ENCODE measurements at regions not wholly inside any gene's neighbourhood (a gene's known extent, or its start where the extent isn't known, plus 50 kb on each side); places are given as distances from the start of the nearest gene placed in this dataset.
A peak's percentile ranks its signal among the peaks of the same experiment; 100 is the strongest.

DNA sequence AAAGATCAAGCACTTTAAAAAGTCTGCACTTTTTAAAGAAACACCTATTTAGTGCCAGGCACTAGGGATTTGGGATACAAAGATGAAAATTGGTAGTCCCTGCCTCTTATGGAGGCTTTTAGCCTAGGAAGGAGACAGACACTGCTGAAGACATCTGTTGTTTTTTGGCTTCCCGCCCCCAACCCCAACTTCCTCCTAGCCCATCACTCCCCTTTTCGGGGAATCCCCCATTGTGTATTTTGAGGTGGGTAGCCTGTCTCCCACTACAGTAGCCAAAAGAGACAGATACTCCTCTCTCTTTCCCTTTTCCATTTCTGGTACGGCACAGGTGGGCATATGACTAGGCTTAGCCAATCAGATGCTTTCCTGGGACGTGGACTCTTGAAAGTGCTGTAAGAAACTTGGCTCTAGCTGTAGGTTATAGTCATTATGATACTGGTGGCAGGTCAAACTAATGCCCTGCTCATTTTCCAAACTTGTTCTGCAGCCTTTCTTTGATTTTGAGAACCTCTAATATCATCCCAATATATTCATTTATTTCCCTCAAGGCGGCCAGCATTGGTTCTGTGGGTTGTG lies 194.6 kb upstream of the RBPJ start:
- TF ChIP-seq CEBPB (IDR thresholded peaks at IDR 0.05) (no peak), TCF12 (IDR thresholded peaks at IDR 0.05; ENCODE audit: low read depth) (no peak), TEAD4 (IDR thresholded peaks at IDR 0.05) (no peak), ZBTB7A (IDR thresholded peaks at IDR 0.05; ENCODE audit: low read depth) (no peak), YY1 (IDR thresholded peaks at IDR 0.05; ENCODE audit: low read depth) (no peak), RAD21 (IDR thresholded peaks at IDR 0.05; ENCODE audit: low read depth) (no peak), TAF1 (IDR thresholded peaks at IDR 0.05; ENCODE audit: low read depth) (no peak), EGR1 (IDR thresholded peaks at IDR 0.05) (no peak), NFIC (IDR thresholded peaks at IDR 0.05) (no peak), USF1 (IDR thresholded peaks at IDR 0.05) (no peak), CREB1 (IDR thresholded peaks at IDR 0.05; ENCODE audit: low read depth) (no peak)
- TF ChIP-seq, protein P1, sequence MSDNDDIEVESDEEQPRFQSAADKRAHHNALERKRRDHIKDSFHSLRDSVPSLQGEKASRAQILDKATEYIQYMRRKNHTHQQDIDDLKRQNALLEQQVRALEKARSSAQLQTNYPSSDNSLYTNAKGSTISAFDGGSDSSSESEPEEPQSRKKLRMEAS (IDR thresholded peaks at IDR 0.05) = no peak

GRCh38 chr4:26126994-26127393 lies 193.8 kb upstream of the RBPJ start:
- TF ChIP-seq, protein P1 (IDR thresholded peaks at IDR 0.05) = no peak
- TF ChIP-seq NFIC (IDR thresholded peaks at IDR 0.05) (no peak), ZBTB7A (IDR thresholded peaks at IDR 0.05; ENCODE audit: low read depth) (no peak), FOXM1 (IDR thresholded peaks at IDR 0.05; ENCODE audit: borderline replicate concordance, low read depth) (no peak), TCF12 (IDR thresholded peaks at IDR 0.05; ENCODE audit: low read depth) (no peak), USF1 (IDR thresholded peaks at IDR 0.05) (no peak), TAF1 (IDR thresholded peaks at IDR 0.05; ENCODE audit: low read depth) (no peak), REST (IDR thresholded peaks at IDR 0.05; ENCODE audit: low read depth) (no peak), EGR1 (IDR thresholded peaks at IDR 0.05) (no peak), CREB1 (IDR thresholded peaks at IDR 0.05; ENCODE audit: low read depth) (no peak), EP300 (IDR thresholded peaks at IDR 0.05; ENCODE audit: borderline replicate concordance) (no peak), TEAD4 (IDR thresholded peaks at IDR 0.05) (no peak), RAD21 (IDR thresholded peaks at IDR 0.05; ENCODE audit: low read depth) (no peak), YY1 (IDR thresholded peaks at IDR 0.05; ENCODE audit: low read depth) (no peak), CEBPB (IDR thresholded peaks at IDR 0.05) (no peak)

DNA sequence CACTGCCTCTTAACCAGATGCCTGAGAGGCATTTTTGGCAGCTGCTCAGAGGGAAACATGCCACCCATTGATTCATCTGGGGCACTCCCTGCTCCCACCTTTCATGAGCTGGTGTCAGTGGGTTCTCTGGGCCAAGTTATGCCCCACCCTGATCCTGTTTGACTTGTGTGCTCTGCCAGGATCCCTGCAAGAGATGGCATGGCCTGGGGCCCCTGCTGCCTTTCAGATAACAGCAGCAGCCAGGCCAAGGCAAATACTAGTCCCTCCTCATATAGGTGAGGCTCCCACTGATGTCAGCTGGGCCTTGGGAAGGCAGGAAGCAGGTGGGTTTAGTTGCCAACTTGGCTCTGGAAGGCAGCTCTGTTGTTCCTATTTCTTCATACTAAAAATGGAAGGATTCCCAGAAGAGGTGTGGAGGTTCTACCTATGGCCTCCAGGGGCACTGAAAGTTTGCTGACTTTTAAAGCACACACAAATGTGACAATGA lies 192.9 kb upstream of the RBPJ start:
- TF ChIP-seq NFIC (IDR thresholded peaks at IDR 0.05) = peak; percentile 58; the same call in 1 of the 2 replicates
- no peak for TF ChIP-seq RAD21 (IDR thresholded peaks at IDR 0.05; ENCODE audit: low read depth)
- TF ChIP-seq CEBPB (IDR thresholded peaks at IDR 0.05) = no peak
- TF ChIP-seq EGR1 (IDR thresholded peaks at IDR 0.05) = no peak
- no peak for TF ChIP-seq CREB1 (IDR thresholded peaks at IDR 0.05; ENCODE audit: low read depth)
- no peak for TF ChIP-seq TCF12 (IDR thresholded peaks at IDR 0.05; ENCODE audit: low read depth)
- no peak for TF ChIP-seq TAF1 (IDR thresholded peaks at IDR 0.05; ENCODE audit: low read depth)
- TF ChIP-seq REST (IDR thresholded peaks at IDR 0.05; ENCODE audit: low read depth) = no peak

DNA sequence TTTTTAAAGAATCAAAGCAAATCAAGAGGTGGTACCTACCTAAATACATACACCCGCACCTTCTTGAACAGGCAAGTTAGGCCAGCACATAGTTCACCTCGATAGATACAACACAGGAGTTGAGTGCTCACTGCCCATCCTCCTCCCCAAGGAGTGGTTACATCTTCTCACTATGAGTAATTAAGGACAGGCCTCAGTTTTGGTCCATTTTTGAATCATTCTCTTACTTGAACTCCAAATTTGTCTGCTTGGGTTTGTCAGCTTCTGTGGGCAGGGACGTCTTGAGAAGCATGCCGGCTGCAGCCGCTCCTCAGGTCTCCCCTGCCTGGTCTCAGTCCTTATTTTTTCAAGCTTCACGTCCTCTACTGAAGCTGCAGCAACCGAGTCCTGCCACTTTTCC lies 190.6 kb upstream of the RBPJ start:
- TF ChIP-seq TAF1 (IDR thresholded peaks at IDR 0.05; ENCODE audit: low read depth) (no peak), REST (IDR thresholded peaks at IDR 0.05; ENCODE audit: low read depth) (no peak), CEBPB (IDR thresholded peaks at IDR 0.05) (no peak), USF1 (IDR thresholded peaks at IDR 0.05) (no peak), TEAD4 (IDR thresholded peaks at IDR 0.05) (no peak), NFIC (IDR thresholded peaks at IDR 0.05) (no peak), RAD21 (IDR thresholded peaks at IDR 0.05; ENCODE audit: low read depth) (no peak), CREB1 (IDR thresholded peaks at IDR 0.05; ENCODE audit: low read depth) (no peak), TCF12 (IDR thresholded peaks at IDR 0.05; ENCODE audit: low read depth) (no peak), ZBTB7A (IDR thresholded peaks at IDR 0.05; ENCODE audit: low read depth) (no peak), FOXM1 (IDR thresholded peaks at IDR 0.05; ENCODE audit: borderline replicate concordance, low read depth) (no peak), EGR1 (IDR thresholded peaks at IDR 0.05) (no peak), EP300 (IDR thresholded peaks at IDR 0.05; ENCODE audit: borderline replicate concordance) (no peak), YY1 (IDR thresholded peaks at IDR 0.05; ENCODE audit: low read depth) (no peak)
- TF ChIP-seq, protein P1 (IDR thresholded peaks at IDR 0.05) = no peak
